NCI-H526 (cell line): ENCODE measurements at regions not wholly inside any gene's neighbourhood (a gene's known extent, or its start where the extent isn't known, plus 50 kb on each side); places are given as distances from the start of the nearest gene placed in this dataset.

Source experiments
- DNase-seq, 2 experiments: peaks; one replicate each; lab custom pipeline; 2025; lab: John Stamatoyannopoulos, UW

DNA sequence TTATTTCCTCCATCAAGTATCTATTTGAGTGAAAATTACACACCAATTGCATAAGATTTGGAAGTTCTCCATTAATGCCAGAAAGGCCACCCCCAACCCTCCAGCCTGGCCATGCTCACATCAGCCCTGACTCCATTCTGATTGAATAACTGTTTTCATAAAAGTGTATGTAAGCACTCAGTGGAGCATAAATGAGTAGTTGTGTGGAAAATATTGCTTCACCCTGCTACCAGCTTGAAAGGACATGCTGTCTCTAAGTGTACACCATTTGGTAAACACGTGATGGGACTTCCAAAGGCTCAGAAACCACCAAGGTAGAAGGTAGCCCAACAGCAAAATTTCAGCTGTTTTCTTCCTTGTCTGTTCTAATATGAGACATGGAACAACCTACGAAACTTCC lies 393.8 kb downstream of the ZNF385D start:
- DNase-seq = no peak

DNA sequence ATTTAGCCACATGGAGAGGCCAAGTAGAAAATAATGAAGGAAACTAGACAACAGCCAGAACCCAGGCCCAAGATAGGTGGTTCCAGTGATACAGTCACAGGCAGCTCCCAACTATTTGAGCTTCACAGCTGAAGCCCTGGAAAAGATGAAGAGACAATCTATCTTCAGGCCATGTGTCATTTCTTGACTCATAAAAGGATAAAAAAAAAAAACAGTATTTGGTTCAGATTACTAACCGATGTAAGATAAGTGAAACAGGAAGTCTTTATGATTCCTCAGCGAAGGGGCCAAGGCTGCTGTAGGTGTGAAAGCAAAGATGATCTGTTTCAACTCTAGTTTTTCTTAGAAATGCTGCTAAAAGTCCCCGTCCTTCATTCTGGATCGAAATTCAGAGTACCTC lies 394.6 kb downstream of the ZNF385D start:
- no peak for DNase-seq

DNA sequence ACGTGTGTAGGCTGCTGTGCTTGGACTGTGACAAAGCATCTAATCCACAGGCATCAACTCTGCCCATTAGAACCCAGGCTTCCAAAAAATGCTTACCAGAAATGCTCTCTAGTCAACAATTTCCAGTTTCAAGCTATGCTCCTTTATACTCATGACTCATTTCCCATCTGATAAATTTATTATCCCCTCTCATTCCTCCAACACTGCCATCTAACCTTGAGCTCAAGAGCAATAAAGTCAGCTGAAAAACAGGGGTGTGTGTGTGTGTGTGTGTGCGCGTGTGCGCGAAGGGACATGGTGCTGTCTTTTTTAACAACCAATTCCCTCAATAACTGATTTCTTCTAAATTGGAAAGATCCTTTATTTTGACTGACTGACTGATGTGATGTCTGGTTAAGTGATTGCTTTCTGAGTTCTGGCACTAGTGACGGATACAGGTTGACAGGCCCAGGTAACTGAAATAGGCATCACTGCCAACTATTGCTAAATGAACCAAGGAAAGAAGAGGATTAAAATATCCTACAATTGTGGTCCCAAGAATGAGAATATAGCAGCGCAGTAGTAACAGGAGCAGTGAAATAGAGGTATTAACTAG lies 405.5 kb downstream of the ZNF385D start:
- DNase-seq = no peak

DNA sequence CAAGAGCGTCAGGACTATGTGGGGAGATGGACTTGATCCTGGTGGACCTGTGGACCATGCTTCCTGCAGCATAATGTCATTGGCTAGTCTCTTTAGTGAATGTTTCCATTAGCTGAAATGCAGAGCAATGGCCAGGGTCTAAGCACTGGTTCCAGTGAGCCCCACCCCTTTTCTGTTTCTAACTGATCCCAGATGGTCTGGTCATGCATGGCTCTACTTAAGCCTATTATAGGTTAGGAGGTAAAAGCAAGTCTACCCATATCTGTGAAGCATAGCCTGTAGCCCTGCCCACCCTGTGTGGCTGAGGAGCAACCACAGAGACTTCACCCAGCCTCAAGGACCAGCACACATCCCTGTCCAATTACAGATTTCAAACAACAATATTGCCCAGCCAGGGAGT lies 419.2 kb downstream of the ZNF385D start:
- DNase-seq = no peak

DNA sequence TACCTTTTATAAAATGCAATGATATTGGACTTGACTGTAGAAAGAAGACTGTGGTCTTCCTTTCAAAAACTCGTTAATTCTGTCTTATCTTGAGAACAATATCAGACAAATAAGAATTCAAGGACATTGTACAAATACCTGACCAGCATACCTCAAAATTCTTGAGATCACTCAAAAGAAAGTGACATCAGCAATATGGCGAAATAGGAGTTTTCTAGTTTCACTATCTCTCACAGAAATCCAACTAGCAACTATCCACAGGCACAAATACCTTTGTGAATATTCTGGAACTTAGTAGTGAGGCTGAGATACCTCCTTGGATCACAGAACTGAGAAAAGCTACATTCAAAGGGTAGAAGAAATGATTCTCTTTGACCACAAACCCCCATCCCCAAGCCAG lies 419.7 kb downstream of the ZNF385D start:
- no peak for DNase-seq

DNA sequence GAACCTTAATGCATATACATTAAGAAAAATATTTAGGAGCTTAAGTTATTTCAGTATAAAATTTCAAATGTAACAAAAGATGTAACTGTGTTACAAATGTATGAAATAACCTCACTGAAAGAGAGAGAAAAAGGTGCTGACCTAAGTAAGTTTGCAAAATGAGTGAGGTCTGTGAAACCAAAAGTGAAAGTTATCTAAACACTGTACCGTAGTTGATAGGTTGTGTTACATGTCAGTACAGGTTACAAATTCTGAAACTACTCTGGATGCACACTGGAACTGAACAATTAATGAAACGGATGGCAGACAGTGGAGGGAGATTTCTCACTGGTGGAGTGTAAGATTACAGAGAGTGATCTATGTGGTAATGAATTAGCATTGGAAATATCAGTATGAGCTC lies 420.7 kb downstream of the ZNF385D start:
- DNase-seq = no peak

DNA sequence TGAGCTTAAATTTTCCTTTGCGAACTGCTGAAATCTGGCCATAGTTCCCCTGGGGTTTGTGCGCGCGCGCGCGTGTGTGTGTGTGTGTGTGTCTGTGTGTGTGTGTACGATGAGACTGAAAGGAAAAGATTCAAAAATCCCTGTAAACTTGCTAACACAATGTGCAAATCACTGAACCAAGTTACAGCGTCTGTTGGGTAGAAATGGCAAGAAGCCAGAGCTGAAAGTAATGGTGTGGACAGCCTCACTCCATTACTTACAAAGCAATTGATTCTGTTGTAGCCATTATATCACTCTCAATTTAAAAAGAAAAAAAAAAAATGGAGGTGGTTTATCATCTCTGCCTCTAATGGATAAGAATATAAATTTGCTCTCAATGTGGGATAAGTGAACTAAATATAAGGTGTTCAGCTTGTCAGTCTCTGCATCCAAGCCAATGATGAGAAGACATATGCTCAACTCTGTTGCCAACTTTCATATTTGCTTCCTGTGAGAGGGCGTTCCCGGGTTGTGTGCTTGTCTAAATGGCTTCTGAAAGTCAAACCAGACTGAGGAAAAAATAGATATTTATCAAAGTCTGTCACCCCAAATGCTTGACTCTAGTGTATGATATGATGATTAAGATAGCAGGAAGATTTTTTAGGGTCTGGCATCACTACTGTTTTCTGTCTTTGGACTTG lies 422.2 kb downstream of the ZNF385D start:
- DNase-seq = no peak

DNA sequence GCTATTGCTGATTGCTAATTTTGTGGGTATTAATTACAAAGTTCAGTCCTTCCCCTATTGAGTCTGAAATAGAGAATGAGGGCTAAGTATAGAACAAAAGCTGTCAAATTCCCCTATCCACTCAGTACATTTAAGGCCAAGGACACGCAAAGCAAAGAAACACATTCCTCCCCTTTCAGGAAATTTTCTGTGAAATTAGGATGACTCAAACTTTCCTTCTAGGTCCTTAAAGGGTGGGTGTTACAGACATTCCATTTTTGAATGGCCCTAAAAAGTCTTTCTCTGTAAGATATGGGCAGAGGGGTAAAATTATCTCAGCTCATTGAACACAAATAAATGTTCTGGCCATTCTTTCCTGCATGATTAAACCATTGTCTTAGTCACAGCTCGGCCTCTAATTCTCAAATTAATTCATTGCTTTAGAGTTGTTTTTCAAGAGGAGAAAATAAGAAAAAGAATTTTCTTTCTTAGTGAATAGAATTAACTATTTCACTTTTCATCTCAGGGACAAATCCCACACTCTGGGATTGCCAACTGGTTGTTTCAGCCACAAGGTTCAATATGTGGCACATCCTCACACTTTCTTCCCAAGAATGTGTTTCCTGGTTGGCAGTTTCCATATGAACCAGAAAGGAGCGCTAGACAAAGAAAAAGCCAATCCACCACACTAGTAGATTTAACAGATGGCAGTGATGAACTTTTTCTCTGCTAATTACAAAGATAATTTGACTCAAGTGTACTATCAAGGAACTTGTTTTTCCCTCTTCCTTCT lies 424.1 kb downstream of the ZNF385D start:
- DNase-seq = no peak

DNA sequence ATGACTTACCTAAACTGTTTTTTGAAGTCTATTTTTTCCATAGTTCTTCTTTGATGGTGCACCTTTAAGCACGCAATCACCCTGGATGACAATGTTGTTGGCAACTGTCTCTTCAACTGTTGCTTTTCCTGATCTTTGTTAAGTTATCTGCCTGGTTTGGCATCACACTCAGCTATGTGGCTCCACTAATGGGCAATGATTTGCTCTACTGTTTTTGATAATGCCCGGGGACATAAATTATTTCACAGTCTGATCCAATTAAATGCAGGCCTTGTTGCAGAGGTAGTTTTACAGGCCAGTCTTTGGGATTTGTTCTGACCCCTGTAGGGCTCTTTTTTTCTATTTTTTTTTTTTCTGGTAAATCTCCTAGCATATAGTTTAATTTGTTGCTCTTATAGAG lies 436.3 kb downstream of the ZNF385D start:
- no peak for DNase-seq

DNA sequence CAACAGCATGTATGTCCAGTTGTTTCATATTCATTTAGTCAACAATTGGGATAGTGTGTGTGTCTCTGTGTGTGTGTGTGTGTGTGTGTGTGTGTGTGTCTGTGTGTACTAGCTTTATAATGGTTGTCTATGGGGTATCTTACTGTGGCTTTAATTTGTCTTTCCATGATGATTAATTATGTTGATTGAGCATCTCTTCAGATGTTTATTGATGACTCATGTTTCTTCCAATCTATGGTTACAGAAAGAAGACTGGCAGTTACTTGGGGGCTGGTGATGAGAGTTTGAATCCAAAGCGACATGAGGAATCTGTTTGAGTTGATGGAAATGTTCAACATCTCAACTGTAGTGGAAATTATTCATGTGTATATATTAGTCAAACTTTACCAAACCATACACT lies 440.1 kb downstream of the ZNF385D start:
- no peak for DNase-seq

DNA sequence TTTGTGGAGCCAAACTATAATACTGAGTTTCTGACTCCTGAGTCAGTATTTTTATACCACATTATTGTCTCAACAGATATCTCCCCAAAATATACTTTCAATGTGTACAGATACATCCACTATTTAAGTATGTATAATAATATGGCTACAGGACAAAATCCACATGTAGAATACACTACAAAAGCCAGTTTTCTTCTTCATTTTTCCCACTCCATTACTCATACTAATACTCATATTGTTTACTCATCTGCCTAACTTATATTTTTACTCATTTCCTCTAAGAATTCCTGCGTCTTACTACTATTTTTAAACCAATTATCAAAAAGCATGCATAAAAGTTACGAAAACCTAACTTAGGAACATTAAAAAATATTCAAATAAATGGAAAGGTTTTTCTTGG lies 440.8 kb downstream of the ZNF385D start:
- no peak for DNase-seq

DNA sequence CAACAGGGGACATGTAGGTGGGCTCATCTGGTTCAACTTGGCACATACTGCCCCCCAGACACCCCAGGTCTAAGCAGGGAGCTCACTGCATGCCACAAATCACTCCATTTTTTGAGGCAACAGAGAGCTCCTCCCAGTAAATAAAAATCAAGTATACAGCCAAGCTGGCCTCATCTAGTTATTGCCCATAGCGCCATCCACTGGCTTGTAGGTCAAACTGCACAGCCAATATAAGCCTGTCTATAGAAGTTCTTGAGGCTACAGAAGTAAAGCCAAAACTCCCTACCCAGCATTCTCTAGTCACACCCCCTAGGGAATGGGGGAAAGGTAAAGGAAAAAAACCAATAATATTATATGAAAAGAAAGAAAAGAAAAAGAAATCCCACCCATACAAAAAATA lies 453.7 kb downstream of the ZNF385D start:
- DNase-seq = no peak

DNA sequence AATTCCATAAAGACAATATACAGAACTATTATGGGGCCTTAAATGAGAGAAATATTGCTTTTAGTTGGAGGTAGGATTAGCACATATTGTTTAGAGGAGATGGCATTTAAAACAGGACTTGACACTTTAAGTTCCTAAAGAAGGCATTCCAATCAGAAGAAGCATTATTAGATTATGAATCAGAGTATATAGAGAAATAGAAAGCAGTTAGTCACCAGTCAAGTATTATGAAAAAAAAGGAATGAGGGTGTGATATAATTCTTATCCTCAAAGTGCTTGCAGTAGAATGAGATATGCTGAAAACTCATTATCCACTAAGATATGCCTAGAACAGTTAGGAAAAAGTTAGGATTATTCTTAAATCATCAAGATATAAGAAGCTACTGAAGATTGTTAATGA lies 456.2 kb downstream of the ZNF385D start:
- DNase-seq = no peak

DNA sequence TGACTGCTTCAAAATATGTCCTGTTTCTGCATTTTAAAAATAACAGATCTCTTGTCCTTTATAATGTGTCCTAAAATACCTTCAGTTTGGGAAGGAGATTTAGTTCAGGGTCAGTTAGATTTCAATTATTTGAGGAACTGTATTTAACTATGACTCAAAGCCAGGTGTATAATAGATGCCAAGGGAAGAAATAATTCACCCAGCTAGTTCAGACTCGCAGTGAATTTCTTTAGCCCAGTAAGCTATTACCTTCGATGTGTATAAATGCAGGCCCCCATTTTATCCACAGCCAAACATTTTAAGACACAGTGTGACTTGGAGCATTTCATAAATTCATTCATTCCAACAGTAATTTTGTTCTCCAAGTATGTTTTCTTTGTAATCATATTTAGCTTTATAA lies 458.0 kb downstream of the ZNF385D start:
- no peak for DNase-seq

DNA sequence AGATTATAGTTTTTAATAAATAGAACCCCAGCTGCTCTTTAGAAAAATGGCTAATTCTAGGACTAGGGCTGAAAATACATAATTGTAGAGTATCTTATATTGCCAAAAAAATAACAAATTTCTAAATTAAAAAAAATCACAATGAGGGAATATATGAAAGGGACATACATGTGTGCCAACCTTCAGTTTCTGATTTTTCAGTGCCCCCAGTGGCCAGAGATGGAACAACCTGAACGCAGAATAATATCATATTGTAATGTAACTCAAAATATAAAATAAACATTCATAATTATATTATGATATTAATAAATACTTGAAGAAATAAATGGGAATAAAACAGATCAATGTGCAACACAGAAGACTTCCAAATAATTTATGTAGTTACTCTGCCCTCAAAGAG lies 460.5 kb downstream of the ZNF385D start:
- DNase-seq = peak in 1 of 2 experiments; percentile 18

DNA sequence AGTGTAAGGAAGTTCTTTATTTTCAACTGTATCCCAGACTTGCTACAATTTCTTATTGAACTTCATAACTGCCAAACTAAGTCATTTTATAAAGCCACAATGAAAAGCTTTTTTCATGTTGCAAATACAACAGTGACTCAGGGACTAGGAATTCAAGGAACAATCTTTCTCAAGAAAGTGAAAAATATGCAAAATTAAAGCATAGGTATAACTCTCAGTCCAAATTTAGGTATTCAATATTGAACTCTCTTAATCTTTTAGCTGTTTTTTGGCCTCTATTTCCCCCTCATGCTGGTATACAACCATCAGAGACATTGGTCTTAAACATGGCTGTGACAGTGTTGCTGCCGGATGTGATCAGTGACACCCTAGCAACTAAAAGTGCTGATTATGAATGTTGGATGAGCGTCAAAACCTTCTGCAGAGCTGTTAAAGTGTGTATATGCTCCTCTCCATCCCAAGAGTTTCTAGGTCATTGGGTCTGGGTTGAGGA lies 476.9 kb downstream of the ZNF385D start:
- no peak for DNase-seq

DNA sequence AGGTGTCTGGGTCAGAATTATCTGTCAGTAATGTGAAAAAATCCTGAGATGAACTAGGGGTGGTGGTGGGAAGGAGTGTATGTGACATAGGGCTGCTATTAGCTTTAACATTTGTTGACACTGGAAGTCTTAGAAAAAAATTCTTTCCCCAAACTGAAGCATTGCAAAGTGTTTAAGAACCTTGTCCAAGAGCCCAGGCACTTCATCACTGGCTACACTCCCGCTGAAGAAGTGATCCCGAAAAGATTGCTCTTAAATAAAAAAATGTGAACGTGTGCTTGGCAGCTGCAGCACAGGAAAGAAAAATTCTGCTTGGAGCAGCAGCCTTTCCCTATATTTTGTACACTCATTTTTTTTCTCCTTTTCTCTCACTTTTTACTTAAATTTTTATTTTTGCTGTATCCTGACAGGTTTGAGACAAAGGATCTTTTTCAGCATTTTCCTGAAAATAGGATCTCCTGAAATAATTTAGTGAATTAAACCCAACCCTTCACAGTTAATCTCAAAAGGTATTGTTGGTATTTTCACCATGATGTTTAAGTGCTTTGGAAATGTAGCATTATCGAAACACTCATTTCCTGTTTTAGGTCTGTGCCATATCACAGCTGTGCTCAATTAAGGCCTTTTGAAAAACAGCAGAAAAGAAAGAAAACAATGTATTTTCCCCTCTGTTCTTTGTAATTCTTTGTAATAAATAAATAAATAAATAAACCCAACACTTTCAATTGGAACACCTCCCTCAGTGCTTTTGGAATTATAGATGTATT lies 477.6 kb downstream of the ZNF385D start:
- no peak for DNase-seq

DNA sequence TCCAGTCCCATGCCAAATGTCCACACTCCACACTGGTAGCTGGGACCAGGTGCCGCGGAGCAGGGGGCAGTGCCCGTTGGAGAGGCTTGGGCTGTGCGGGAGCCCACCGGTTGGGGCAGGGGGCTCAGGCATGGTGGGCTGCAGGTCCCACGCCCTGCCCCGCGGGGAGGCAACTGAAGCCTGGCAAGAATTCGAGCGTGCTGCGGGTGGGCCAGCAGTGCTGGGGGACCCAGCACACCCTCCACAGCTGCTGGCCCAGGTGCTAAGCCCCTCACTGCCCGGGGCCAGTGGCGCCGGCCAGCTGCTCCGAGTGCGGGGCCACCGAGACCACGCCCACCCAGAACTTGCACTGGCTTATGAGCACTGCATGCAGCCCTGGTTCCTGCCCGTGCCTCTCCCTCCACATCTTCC lies 479.4 kb downstream of the ZNF385D start:
- DNase-seq = no peak

DNA sequence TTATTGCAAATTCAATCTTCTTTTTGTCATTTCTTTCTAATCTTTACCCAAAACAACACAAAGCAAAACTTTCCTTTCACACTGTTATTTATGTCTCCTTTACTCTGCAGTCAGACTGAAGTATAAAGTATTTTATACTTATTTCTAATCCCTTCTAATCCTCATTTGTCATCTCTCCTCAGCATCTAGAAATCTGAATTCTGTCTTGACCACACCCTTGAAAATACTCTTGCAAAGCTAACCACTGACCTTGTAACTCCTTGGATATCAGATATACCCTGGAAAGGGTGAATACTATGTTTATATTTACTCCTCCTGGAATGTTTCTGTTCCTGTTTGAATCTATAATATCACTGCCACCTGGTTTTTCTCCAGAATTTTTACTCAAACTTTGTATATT lies 481.1 kb downstream of the ZNF385D start:
- DNase-seq = no peak

DNA sequence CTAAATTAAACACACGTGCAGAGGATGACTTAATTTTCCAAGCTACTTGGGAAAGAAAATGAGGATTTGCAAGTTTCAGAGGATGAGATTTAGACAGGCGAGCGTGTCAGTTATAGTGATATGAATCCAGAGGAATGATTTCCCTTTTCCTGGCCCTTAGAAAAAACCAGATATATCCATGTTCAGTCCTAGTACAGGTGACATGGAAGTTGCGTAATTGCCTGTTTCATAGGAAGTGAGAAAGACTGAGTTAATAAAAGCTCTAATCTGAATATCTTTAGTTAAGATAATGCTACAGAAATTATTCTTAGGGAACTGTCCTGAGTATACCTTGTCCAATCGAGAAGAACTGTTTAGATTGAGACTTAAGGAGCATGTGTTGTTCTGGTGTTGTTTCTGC lies 490.5 kb downstream of the ZNF385D start:
- DNase-seq = no peak

DNA sequence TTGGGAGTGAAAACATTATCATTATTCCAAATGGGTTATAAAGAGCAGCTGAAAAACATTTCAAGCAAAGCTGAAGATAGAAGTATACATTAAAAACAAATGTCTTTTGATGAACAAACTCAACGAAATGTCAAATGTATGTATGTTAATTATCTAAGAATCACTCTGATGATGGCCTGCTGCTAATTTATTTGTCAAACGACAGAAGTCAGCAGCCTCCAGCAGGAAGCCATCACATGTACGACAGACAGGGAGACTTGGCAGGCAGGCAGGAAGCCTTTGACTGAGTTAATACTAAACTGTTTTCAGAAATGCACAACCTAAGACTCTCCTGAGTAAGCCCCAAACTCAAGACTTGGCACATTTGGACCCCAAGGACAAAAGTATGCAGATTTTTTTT lies 491.1 kb downstream of the ZNF385D start:
- no peak for DNase-seq

DNA sequence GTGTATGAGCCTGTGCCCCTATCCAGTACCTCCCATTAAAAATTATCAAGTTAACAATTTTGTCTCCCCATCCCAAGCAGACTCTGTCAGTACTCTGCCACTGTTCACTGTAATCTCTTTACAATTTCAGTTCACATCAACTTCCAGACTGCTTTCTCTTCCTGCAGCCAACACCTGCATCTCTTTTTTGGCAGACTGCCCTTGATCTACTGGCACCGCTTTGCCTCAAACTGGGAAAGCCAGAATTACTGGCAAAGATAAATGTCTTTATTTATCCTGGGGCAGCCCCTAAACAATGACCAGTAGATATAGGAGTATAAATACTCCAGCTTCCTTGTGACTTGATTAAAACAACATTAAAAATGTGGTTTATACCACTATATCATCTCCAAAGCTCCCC lies 494.1 kb downstream of the ZNF385D start:
- DNase-seq = no peak

DNA sequence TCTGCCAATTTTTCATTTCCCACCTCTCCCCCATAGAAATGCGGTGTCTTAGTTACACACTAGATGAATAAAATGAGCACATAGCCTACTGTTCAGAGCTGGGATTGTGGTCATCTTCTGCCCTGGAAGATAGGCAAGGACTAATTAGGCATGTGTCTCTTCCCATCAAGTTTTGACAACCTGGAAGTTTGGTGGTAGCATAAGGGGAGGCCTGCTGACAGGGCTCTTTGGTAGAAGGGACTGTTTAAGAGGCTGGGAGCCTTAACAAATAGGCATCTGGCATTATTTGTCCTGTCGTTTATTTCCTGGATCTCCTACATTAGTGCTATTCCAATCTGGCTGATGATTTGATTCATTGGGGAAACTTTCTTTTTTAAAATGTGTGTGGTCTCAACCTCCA lies 512.3 kb downstream of the ZNF385D start:
- no peak for DNase-seq
